ENCODE measurements at regions not wholly inside any gene's neighbourhood (a gene's known extent, or its start where the extent isn't known, plus 50 kb on each side); places are given as distances from the start of the nearest gene placed in this dataset.

DNA sequence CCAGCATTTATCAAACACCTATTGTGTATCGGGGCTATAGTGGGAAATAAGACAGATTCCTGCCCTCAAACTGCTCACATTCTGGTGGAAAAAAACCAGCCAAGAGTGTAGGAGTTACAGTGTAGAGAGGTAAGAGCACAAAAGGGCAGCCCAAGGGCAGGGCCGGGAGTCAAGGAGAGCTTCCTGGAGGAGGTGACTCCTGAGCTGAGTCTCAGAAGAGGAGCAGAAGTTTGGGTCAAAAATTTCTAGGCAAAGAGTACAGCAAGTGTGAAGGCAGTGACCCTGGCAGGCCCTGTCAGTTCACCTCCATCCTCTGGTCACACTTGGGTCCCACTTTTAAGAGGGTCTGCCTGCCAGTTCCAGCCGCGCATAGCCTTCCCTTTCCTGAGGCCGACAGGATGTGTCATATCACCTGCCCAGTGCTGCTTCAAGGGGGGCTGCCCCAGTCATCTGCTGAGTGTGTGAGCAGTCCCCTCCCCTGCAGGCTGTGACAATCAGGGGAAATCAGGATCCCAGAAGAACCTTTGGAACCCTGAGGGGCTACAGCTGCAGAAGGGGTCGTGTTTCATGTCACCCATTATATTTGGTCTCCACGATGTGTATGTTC lies 118.4 kb downstream of the GLI2 start:
- no peak for DNase-seq

DNA sequence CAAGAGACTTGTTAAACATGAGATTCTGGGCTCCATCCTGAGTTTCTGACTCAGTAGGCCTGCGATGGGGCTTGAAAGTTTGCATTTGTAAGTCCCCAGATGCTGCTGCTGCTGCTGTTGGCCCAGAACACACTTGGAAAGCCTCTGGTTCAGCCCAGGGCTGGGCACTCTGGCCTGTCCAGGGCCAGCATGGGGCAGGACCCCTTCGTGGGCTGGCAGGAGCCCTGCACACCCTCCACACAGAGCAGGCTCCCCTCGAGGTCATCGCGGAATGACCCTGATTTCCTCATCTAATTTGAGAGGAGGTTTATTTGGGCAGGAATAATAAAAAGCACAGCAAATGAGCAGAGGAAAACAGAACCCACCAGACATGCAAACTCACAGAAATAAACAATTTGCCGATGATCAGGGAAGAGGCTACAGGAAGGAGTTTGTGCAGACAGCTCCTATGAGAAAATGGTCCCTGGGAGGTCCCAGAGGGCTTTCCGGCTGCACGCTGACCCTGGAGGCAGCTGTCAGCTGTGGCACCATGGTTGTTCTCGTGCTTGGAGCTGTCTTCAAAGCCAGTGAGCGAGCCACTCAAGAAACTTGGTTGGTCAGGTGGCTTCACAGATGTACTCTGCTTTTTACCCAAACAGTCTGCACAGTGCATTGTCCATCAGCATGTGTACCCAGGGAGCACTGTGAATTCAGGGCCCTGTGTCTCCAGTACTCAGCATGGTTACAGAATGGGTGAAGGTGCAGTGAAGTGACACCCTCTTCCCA lies 119.3 kb downstream of the GLI2 start:
- DNase-seq = no peak

GRCh38 chr2:120855855-120856405 lies 120.3 kb downstream of the GLI2 start:
- DNase-seq = no peak

DNA sequence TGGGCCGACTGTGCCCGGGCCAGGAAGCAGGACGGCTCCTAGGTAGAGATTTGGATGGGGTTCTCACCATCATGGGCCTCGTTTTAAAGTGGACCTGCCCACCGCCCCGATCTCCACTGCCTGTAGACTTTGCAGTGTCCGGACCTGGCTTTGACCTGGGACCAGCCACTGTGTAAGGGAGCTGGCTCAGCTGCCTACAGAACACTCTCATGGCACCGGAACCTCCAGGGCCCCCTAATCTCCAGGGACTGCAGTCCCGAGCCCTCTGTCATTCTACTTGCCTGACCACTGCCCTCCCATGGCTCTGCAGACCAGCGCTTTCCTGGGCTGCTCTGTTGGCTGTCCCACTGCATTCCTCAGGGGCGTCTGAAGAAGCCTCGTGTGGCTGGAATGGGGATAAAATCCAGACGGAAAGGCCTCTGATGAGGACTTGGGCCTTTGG lies 120.8 kb downstream of the GLI2 start:
- DNase-seq = no peak

DNA sequence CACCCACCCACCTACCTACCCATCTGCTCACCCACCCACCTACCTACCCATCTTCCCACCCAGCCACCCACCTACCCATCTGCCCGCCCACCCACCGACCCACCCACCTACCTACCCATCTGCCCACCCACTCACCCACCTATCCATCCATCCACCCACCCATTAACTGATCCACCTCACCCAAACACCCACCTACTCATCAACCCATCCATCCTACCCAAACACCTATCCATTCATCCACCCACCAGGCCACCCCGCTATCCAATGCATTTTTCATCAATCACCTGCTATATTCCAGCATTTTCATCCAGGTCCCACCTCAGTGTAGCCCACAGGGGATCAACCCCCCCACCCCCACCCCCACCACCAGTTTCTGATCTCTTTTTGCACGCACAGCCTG lies 121.8 kb downstream of the GLI2 start:
- no peak for DNase-seq

- no peak for DNase-seq
Observed at GRCh38 chr2:120857931-120858330, 122.3 kb downstream of the GLI2 start.

GRCh38 chr2:120858361-120859106 lies 122.9 kb downstream of the GLI2 start:
- no peak for DNase-seq

DNA sequence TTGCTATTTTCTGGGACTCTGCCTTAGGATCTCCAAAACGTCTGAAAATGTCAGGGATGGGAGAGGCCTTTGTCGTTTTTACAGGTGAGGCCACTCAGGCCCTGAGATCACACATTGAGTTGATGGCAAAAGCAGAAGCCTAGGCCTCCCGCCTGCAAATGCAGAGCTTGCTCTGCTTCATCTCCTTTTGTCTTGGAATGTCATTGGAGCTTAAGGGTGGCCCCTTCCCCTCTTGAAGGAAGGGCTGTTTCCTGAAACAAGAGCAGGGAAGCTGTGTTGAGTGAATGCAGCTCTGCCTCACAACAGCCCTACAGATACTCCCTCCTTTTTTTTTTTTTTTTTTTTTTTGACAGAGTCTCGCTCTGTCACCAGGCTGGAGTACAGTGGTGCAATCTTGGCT lies 123.5 kb downstream of the GLI2 start:
- DNase-seq = no peak

- no peak for DNase-seq
Observed at GRCh38 chr2:120859814-120860578, 124.3 kb downstream of the GLI2 start.

GRCh38 chr2:120860579-120860922 lies 124.9 kb downstream of the GLI2 start:
- no peak for DNase-seq

DNA sequence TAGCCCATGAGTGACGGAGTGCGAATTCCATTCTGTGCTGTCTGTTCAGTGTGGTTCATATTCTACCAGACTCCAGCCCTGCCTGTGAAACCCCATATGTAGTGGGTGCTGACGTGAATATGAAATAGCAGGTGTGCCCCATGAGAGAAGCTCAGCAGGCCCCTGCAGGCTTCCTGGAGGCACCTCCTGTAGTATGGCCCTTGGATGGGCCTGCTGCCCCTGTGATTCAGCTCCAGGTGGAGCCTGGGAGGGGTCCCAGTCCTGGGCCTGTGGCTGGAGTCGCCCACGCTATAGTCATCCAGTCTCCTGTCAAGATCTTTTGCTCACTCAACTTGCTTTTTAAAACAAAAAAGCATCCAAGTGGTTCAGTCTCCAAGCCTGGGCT lies 125.5 kb downstream of the GLI2 start:
- DNase-seq = no peak

GRCh38 chr2:120861576-120862191 lies 126.0 kb downstream of the GLI2 start:
- DNase-seq = no peak

DNA sequence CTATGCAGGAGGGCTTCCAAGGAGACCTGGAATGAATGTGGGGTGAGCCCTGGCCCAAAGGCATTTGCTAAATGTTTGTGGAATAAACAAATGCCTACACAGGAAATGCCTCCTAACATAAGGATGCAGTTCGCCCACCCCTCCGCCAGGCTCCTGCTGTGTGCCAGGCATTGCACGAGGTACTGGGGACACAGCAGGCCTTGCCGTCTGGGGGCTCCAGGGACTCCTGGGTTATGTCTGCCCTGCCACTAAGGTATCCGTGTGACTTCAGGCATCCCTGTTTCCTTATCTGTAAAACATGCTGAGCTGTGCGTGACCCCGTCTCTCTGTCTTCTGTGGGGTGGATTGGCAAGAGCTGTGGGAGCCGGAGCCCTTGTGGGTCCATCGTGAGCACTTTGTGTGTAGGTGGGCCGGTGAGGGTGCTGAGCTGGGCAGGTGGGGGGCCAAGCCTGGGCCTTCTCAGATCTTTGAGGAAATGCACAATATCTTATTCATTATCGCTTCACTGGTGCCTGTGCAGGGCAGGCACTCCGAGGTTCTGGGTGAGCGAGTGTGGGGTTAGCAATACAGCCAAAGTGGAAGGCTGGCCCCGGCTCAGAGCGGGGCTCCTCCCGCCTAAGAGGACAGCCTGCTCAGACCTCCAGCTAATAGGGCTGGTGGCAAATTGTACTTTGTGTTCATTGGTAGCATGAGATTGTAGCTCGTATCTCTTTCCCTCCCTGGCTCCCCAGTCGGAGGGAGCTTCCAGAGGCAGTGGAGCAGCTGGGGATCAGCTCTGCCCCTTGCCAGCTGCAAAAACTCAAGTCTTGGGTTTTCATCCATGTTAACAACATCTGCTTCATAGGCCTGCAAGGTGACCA lies 126.8 kb downstream of the GLI2 start:
- DNase-seq = no peak

DNA sequence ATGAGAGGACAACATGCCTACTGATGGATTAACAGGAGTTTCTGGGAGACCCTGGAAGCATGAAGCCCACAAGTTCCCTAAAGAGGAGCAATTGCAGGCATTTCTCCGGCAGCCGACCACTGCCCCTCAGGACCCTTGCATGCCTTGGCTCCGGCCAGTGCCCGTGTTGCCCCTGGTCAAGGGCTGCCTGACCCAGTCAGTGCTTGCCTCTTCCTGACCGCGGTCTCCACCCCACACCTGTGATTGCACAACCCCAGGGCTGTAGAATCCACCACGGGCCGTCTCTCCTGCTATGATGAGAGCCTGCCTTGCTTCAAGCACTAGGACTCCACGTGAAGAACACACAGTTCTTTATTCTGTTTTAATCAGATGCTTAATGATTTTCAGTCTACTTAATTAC lies 127.5 kb downstream of the GLI2 start:
- DNase-seq = no peak

DNA sequence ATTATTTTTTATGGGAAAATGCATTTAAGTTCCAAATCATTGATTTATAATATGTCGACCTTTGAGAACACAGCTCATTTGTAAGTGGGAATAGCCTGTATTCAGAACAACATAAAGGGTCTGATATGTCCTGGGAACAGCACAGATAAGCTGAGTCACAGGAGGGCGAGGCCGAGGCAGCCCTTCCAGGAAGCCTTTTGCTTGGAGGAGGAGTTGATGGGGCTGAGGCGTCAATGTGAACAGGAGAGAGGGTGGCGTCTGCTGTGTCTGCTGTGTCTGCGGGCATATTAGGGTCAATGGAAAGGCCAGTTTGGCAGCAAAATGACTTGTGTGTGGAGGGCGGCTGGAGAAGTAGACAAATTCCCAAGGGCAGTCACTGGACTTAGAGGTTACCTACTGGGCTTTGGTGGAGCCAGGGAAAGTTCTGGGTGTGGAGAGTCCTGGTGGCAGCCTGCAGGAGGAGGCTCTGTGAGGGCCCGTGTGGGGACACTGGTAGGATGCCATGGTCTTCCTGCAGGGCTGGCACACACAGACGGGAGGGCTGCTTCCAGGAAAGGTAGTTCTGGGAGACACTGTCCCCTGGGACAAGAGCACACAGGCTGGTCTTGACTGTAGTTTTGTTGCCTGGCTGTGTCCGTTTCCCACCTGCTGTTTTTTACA lies 128.1 kb downstream of the GLI2 start:
- no peak for DNase-seq

- no peak for DNase-seq
Observed at GRCh38 chr2:120864981-120865380, 129.3 kb downstream of the GLI2 start.

GRCh38 chr2:120865656-120866055 lies 130.0 kb downstream of the GLI2 start:
- no peak for DNase-seq

GRCh38 chr2:120866071-120866470 lies 130.4 kb downstream of the GLI2 start:
- DNase-seq = no peak

GRCh38 chr2:120866483-120867140 lies 130.9 kb downstream of the GLI2 start:
- DNase-seq = no peak

All from activated CD4-positive, alpha-beta T cell treated with anti-CD3 and anti-CD28 coated beads, Interleukin-2, Interleukin-6, amounts not matched to agents 100 ng/mL and 50 ng/mL, durations not matched to agents 16 hours and 8 hours (primary cell).